Left lobe of liver (tissue), 2 donors: ENCODE measurements at regions not wholly inside any gene's neighbourhood (a gene's known extent, or its start where the extent isn't known, plus 50 kb on each side); places are given as distances from the start of the nearest gene placed in this dataset.

Experiments used
- ATAC-seq: fragments of 200-7000 bp; cut with Tn5 transposase; one replicate; pipeline ENCODE4 v1.9.1; 2020; ENCODE audit warnings: mild to moderate bottlenecking, moderate library complexity
- DNase-seq: peaks from one replicate; pipeline ENCODE4 v3.0.0-alpha.2; 2020; ENCODE audit warnings: low spot score
- donor health status: DM: no; HTN: no; CAD: no; lungs with moderate emphysema.
- donor health status: DM: no; HTN: yes; CAD: no.

- ATAC-seq = no peak
- DNase-seq = no peak
Measured at GRCh38 chrX:20352935-20353336, 86.2 kb upstream of the RPS6KA3 start.

GRCh38 chrX:20352504-20352903 is 85.8 kb upstream of the RPS6KA3 start:
- ATAC-seq (no peak), DNase-seq (no peak)

GRCh38 chrX:20350596-20350995 is 83.9 kb upstream of the RPS6KA3 start:
- no peak for DNase-seq
- ATAC-seq = no peak

GRCh38 chrX:20348139-20348538 is 81.4 kb upstream of the RPS6KA3 start:
- no peak for ATAC-seq
- DNase-seq = no peak

- ATAC-seq (no peak), DNase-seq (no peak)
Measured at GRCh38 chrX:20347481-20347880, 80.8 kb upstream of the RPS6KA3 start.

- DNase-seq (no peak), ATAC-seq (no peak)
Measured at GRCh38 chrX:20333672-20334071, 67.0 kb upstream of the RPS6KA3 start.

GRCh38 chrX:20330545-20330944 is 63.8 kb upstream of the RPS6KA3 start:
- DNase-seq = no peak
- no peak for ATAC-seq

- DNase-seq = no peak
- no peak for ATAC-seq
Measured at GRCh38 chrX:20329435-20329834, 62.7 kb upstream of the RPS6KA3 start.

GRCh38 chrX:20325786-20326388 is 59.2 kb upstream of the RPS6KA3 start:
- no peak for ATAC-seq

GRCh38 chrX:20322887-20323286 is 56.2 kb upstream of the RPS6KA3 start:
- ATAC-seq = no peak
- DNase-seq = no peak

More at GRCh38 chrX:20325786-20326388, 59.2 kb upstream of the RPS6KA3 start:
- no peak for DNase-seq

- no peak for DNase-seq
Measured at GRCh38 chrX:20320461-20321159, 53.9 kb upstream of the RPS6KA3 start.

GRCh38 chrX:20319054-20319453 is 52.3 kb upstream of the RPS6KA3 start:
- DNase-seq = no peak
- ATAC-seq = no peak

More at GRCh38 chrX:20320461-20321159, 53.9 kb upstream of the RPS6KA3 start:
- ATAC-seq = no peak

GRCh38 chrX:20317873-20318272 is 51.2 kb upstream of the RPS6KA3 start:
- DNase-seq (no peak), ATAC-seq (no peak)
